BE2C (cell line): ENCODE measurements at regions not wholly inside any gene's neighbourhood (a gene's known extent, or its start where the extent isn't known, plus 50 kb on each side); places are given as distances from the start of the nearest gene placed in this dataset.

Experiments
- DNase-seq: peaks from one replicate; pipeline ENCODE4 v3.0.0-alpha.2; 2020
- H3K27me3 ChIP-seq: fragments of 250-450 bp; sonication (Bioruptor Pico); 2 replicates; pipeline ENCODE4 v1.5.1; 2020; ENCODE audit warnings: mild to moderate bottlenecking
- H3K36me3 ChIP-seq: fragments of 250-450 bp; sonication (Bioruptor Pico); 2 replicates; pipeline ENCODE4 v1.5.1; 2020; ENCODE audit warnings: mild to moderate bottlenecking
- H3K4me1 ChIP-seq: fragments of 250-450 bp; sonication (Bioruptor Pico); 2 replicates; pipeline ENCODE4 v1.5.1; 2020
- H3K4me3 ChIP-seq: 2 replicates; pipeline ENCODE4 v1.5.1; 2011; ENCODE audit warnings: low read depth, low read length
- H3K9me3 ChIP-seq: fragments of 250-450 bp; sonication (Bioruptor Pico); 2 replicates; pipeline ENCODE4 v1.5.1; 2020
- CTCF ChIP-seq: IDR thresholded peaks from 2 replicates; pipeline ENCODE4 v1.5.1; 2012; ENCODE audit warnings: mild to moderate bottlenecking, low read depth, low read length

- no peaks in the 10 kb centered on the region for H3K27me3 ChIP-seq
- TF ChIP-seq CTCF = no peak
- peaks cover 17% of the 10 kb centered on the region for H3K4me1 ChIP-seq
- DNase-seq = no peak
- H3K9me3 ChIP-seq = no peaks in the 10 kb centered on the region
- no peaks in the 10 kb centered on the region for H3K36me3 ChIP-seq
- no peak overlapping the region for H3K4me3 ChIP-seq
Observed at GRCh38 chr4:137602436-137602835, 70.1 kb upstream of the PCDH18 start.

- H3K4me3 ChIP-seq = no peak overlapping the region
- no peaks in the 10 kb centered on the region for H3K9me3 ChIP-seq
- peaks cover 17% of the 10 kb centered on the region for H3K4me1 ChIP-seq
- no peak for TF ChIP-seq CTCF
- peak; percentile 8 for DNase-seq
- no peaks in the 10 kb centered on the region for H3K27me3 ChIP-seq
- H3K36me3 ChIP-seq = no peaks in the 10 kb centered on the region
Observed at GRCh38 chr4:137601934-137602333, 69.6 kb upstream of the PCDH18 start.

GRCh38 chr4:137599734-137600133, 67.4 kb upstream of the PCDH18 start:
- H3K27me3 ChIP-seq = no peaks in the 10 kb centered on the region
- no peak overlapping the region for H3K4me3 ChIP-seq
- no peak for TF ChIP-seq CTCF
- no peaks in the 10 kb centered on the region for H3K36me3 ChIP-seq
- no peak for DNase-seq
- no peaks in the 10 kb centered on the region for H3K9me3 ChIP-seq
- peaks cover 17% of the 10 kb centered on the region for H3K4me1 ChIP-seq

- no peak for TF ChIP-seq CTCF
- Histone ChIP-seq H3K36me3 (no peaks in the 10 kb centered on the region), H3K27me3 (no peaks in the 10 kb centered on the region), H3K4me1 (peaks cover 8% of the 10 kb centered on the region), H3K9me3 (no peaks in the 10 kb centered on the region), H3K4me3 (no peak overlapping the region)
- no peak for DNase-seq
Observed at GRCh38 chr4:137597752-137598430, 65.6 kb upstream of the PCDH18 start.

GRCh38 chr4:137587796-137588195, 55.5 kb upstream of the PCDH18 start:
- Histone ChIP-seq H3K9me3 (no peaks in the 10 kb centered on the region), H3K36me3 (no peaks in the 10 kb centered on the region), H3K27me3 (no peaks in the 10 kb centered on the region), H3K4me3 (no peak overlapping the region), H3K4me1 (no peaks in the 10 kb centered on the region)
- TF ChIP-seq CTCF = no peak
- no peak for DNase-seq

- Histone ChIP-seq H3K36me3 (no peaks in the 10 kb centered on the region), H3K27me3 (no peaks in the 10 kb centered on the region), H3K9me3 (no peaks in the 10 kb centered on the region), H3K4me1 (no peaks in the 10 kb centered on the region), H3K4me3 (no peak overlapping the region)
- no peak for TF ChIP-seq CTCF
- no peak for DNase-seq
Observed at GRCh38 chr4:137583671-137584070, 51.4 kb upstream of the PCDH18 start.
